ENCODE measurements at regions not wholly inside any gene's neighbourhood (a gene's known extent, or its start where the extent isn't known, plus 50 kb on each side); places are given as distances from the start of the nearest gene placed in this dataset.

DNA sequence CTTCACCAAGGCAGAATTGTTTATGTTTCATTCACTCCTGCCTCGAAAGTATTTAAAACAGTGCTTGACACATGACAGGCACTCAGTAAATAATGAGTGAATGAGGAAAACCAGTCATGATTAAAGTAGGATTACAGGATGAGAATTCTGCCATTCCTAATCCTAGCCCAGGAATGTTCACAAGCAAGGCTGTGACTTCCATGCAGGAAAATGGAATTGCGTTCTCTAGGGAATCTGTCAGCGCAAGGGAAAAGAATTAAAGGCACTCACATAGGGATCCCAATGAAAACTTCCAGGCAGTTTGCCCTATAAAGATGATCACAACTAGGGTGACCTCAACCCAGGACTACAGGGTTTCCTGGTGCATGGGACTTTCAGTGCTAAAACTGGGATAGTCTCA lies 143.4 kb downstream of the CYSLTR2 start:
- Mint-ChIP-seq H3K36me3 (no peaks in the 10 kb centered on the region), H3K4me3 (no peak overlapping the region), H3K9me3 (no peaks in the 10 kb centered on the region), H3K4me1 (ENCODE audit: unreplicated experiment) (no peaks in the 10 kb centered on the region), H3K27me3 (no peaks in the 10 kb centered on the region), H3K27ac (no peak overlapping the region)
- no peak for DNase-seq (ENCODE audit: extremely low spot score, unreplicated experiment)
- TF ChIP-seq, protein P1, sequence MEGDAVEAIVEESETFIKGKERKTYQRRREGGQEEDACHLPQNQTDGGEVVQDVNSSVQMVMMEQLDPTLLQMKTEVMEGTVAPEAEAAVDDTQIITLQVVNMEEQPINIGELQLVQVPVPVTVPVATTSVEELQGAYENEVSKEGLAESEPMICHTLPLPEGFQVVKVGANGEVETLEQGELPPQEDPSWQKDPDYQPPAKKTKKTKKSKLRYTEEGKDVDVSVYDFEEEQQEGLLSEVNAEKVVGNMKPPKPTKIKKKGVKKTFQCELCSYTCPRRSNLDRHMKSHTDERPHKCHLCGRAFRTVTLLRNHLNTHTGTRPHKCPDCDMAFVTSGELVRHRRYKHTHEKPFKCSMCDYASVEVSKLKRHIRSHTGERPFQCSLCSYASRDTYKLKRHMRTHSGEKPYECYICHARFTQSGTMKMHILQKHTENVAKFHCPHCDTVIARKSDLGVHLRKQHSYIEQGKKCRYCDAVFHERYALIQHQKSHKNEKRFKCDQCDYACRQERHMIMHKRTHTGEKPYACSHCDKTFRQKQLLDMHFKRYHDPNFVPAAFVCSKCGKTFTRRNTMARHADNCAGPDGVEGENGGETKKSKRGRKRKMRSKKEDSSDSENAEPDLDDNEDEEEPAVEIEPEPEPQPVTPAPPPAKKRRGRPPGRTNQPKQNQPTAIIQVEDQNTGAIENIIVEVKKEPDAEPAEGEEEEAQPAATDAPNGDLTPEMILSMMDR (conservative IDR thresholded peaks at IDR 0.05): no peak

DNA sequence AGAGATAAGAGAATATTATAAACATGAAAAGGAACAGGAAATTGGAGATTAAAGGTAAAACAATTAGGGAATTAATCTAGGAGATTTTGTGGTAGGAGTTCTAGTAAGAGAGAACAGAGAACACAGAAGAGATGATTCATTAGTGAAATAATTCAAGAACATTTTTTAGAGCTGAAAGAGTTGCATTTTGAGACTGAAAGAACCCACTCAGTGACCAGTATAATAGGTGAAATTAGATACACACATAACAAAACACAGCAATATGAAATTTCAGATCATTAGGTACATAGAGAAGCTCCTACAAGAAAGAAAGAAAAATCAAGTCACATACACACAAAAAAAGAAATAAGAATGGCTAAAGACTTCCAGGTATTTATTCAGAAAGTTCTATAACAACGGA lies 144.0 kb downstream of the CYSLTR2 start:
- Mint-ChIP-seq H3K27me3 (no peaks in the 10 kb centered on the region), H3K27ac (no peak overlapping the region), H3K36me3 (no peaks in the 10 kb centered on the region), H3K4me1 (ENCODE audit: unreplicated experiment) (no peaks in the 10 kb centered on the region), H3K4me3 (no peak overlapping the region), H3K9me3 (no peaks in the 10 kb centered on the region)
- DNase-seq (ENCODE audit: extremely low spot score, unreplicated experiment): no peak
- TF ChIP-seq, protein P1 (conservative IDR thresholded peaks at IDR 0.05): no peak

DNA sequence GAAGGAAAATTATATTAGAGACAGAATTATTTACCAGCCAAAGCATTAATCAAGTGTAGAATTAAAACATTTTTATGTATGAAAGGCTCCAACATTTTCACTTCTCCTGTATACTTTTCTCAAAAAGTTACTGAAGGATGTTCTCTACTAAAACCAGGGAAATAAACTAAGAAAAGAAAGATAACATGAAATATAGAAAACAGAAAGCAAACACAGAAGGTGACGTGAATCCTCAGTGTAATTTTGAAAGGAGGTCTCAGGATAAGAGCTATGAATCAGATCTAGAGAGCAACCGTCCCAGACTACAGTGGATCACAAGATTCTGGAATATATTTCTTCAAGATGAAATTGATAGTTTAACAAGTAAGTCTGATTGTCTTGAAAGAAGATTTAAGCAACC lies 144.5 kb downstream of the CYSLTR2 start:
- no peaks in the 10 kb centered on the region for H3K27me3 Mint-ChIP-seq
- no peak for DNase-seq (ENCODE audit: extremely low spot score, unreplicated experiment)
- no peaks in the 10 kb centered on the region for H3K36me3 Mint-ChIP-seq
- no peaks in the 10 kb centered on the region for H3K9me3 Mint-ChIP-seq
- H3K27ac Mint-ChIP-seq: no peak overlapping the region
- TF ChIP-seq, protein P1 (conservative IDR thresholded peaks at IDR 0.05): no peak
- no peak overlapping the region for H3K4me3 Mint-ChIP-seq
- no peaks in the 10 kb centered on the region for H3K4me1 Mint-ChIP-seq (ENCODE audit: unreplicated experiment)

DNA sequence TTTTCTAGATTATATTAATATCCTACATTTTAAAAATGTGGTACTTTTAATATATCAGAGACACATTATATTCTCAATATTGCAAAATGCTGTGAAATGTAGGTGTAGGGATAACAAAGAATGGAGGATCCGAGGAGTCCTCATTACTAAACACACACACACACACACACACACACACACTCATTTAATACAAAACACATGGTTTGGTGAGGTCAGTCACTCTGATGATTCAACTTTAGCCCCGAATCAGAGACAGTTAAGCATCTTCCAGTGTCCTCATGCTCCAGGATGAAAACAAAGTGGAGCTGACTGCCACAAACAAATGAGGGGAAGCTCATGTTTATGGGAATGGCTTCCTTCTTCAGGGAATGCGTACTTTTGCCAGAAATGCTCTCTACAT lies 147.5 kb downstream of the CYSLTR2 start:
- Mint-ChIP-seq H3K27ac (no peak overlapping the region), H3K4me1 (ENCODE audit: unreplicated experiment) (no peaks in the 10 kb centered on the region), H3K27me3 (peaks cover 3% of the 10 kb centered on the region), H3K9me3 (no peaks in the 10 kb centered on the region), H3K36me3 (no peaks in the 10 kb centered on the region), H3K4me3 (no peak overlapping the region)
- TF ChIP-seq, protein P1 (conservative IDR thresholded peaks at IDR 0.05): no peak
- DNase-seq (ENCODE audit: extremely low spot score, unreplicated experiment): no peak

DNA sequence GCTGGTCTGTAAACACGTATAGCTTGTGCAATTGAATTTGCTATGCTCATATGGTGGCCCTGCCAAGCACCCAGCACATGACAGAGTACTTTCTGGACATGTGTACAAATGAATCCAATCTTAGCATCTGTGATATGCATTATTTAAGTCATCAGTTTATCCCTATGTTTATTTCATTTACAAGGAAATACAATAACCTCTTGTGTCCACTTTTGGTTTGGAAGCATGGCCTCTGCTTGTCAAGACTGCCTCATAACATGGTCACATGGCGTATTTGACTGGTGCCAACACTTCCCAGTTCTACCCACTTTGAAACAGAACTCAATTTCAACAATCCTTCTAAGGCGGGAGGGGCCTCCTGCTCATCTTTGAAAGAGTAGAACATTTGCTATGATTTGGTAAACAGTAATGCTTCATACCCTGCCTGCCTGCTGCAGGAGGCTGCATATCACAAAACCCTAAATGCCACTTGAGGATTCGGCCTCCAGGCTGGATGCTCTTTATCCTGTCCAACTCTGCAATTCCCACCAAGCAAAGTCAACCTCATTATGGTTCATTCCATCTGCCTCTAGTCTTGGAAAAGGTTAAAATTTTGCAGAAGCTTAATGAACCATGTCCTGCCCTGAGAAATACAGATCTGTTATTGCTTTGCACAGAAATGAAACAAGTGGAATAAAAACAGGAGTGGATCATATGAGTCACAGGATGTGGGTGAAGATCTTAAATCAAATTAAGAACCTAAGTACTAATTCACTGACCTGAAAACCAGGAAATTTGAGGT lies 151.3 kb downstream of the CYSLTR2 start:
- H3K27ac Mint-ChIP-seq: no peak overlapping the region
- peaks cover 3% of the 10 kb centered on the region for H3K27me3 Mint-ChIP-seq
- H3K4me1 Mint-ChIP-seq (ENCODE audit: unreplicated experiment): no peaks in the 10 kb centered on the region

More for the DNA sequence above, 151.3 kb downstream of the CYSLTR2 start:
- Mint-ChIP-seq H3K4me3 (no peak overlapping the region), H3K36me3 (no peaks in the 10 kb centered on the region), H3K9me3 (no peaks in the 10 kb centered on the region)
- DNase-seq (ENCODE audit: extremely low spot score, unreplicated experiment): no peak
- TF ChIP-seq, protein P1 (conservative IDR thresholded peaks at IDR 0.05): no peak
